Liver (tissue), 8 donors: ENCODE measurements at regions not wholly inside any gene's neighbourhood (a gene's known extent, or its start where the extent isn't known, plus 50 kb on each side); places are given as distances from the start of the nearest gene placed in this dataset.

Experiments used
- DNase-seq: peaks from one replicate; pipeline ENCODE4 v3.0.0-alpha.2; 2017; ENCODE audit warnings: low spot score
- H3K27ac ChIP-seq, 2 donors: one replicate each; pipeline ENCODE4 v1.7.0; 2013; ENCODE audit warnings: inconsistent platforms in 2 of 2, low read length in 2 of 2, control low read depth in 1 of 2, low read depth in 1 of 2, mild to moderate bottlenecking in 1 of 2
- H3K27me3 ChIP-seq, 4 donors: one replicate each; pipeline versions ENCODE4 v1.6.1 to v1.7.0; 2013; ENCODE audit warnings: low read length in 3 of 4, inconsistent platforms in 1 of 4, mild to moderate bottlenecking in 1 of 4, moderate library complexity in 1 of 4; ENCODE audit not compliant: control insufficient read depth in 4 of 4, insufficient read depth in 4 of 4
- H3K36me3 ChIP-seq, 4 donors: one replicate each; pipeline versions ENCODE4 v1.6.1 to v1.7.0; 2013; ENCODE audit warnings: low read length in 3 of 4, mild to moderate bottlenecking in 3 of 4, low read depth in 1 of 4, moderate library complexity in 1 of 4; ENCODE audit not compliant: control insufficient read depth in 4 of 4, insufficient read depth in 3 of 4
- H3K4me1 ChIP-seq, 4 donors: one replicate each; pipeline versions ENCODE4 v1.6.1 to v1.7.0; 2013; ENCODE audit warnings: low read length in 3 of 4, mild to moderate bottlenecking in 3 of 4, moderate library complexity in 1 of 4; ENCODE audit not compliant: control insufficient read depth in 4 of 4, insufficient read depth in 4 of 4
- H3K4me3 ChIP-seq, 3 donors: one replicate each; pipeline versions ENCODE4 v1.6.1 to v1.7.0; 2013; ENCODE audit warnings: low read length in 3 of 3, control low read depth in 1 of 3, low read depth in 1 of 3, mild to moderate bottlenecking in 1 of 3
- H3K9ac ChIP-seq, 2 donors: one replicate each; pipeline ENCODE4 v1.7.0; 2013; ENCODE audit warnings: low read length in 2 of 2, mild to moderate bottlenecking in 2 of 2, moderate library complexity in 2 of 2, control low read depth in 1 of 2, low read depth in 1 of 2
- H3K9me3 ChIP-seq, 4 donors: one replicate each; pipeline versions ENCODE4 v1.6.1 to v1.7.0; 2013; ENCODE audit warnings: low read length in 3 of 4; ENCODE audit not compliant: control insufficient read depth in 4 of 4
- ATF3 ChIP-seq: IDR thresholded peaks from 2 replicates; pipeline ENCODE4 v1.6.1; 2016; ENCODE audit warnings: antibody characterized with exemption
- EGR1 ChIP-seq, 2 donors: IDR thresholded peaks; 2 replicates each; pipeline ENCODE4 v1.6.1; 2016 to 2018; ENCODE audit warnings: antibody characterized with exemption in 2 of 2, low read depth in 2 of 2
- FOXA1 ChIP-seq: IDR thresholded peaks from 2 replicates; pipeline ENCODE4 v1.6.1; 2016; ENCODE audit warnings: antibody characterized with exemption
- FOXA2 ChIP-seq: IDR thresholded peaks from 2 replicates; pipeline ENCODE4 v1.6.1; 2016; ENCODE audit warnings: antibody characterized with exemption
- HNF4A ChIP-seq, 2 donors: conservative IDR thresholded peaks; 2 replicates each; pipeline ENCODE4 v1.6.1; 2016; ENCODE audit warnings: antibody characterized with exemption in 2 of 2, mild to moderate bottlenecking in 2 of 2
- HNF4G ChIP-seq: IDR thresholded peaks from 2 replicates; pipeline ENCODE4 v1.6.1; 2016; ENCODE audit warnings: antibody characterized with exemption
- JUND ChIP-seq, 2 donors: IDR thresholded peaks; 2 replicates each; pipeline ENCODE4 v1.6.1; 2016; ENCODE audit warnings: antibody characterized with exemption in 2 of 2
- NR2F2 ChIP-seq: IDR thresholded peaks from 2 replicates; pipeline ENCODE4 v1.6.1; 2016; ENCODE audit warnings: antibody characterized with exemption
- RAD21 ChIP-seq, 2 donors: IDR thresholded peaks; 2 replicates each; pipeline ENCODE4 v1.6.1; 2016; ENCODE audit warnings: antibody characterized with exemption in 2 of 2, mild to moderate bottlenecking in 2 of 2
- REST ChIP-seq: IDR thresholded peaks from 2 replicates; pipeline ENCODE4 v1.6.1; 2016; ENCODE audit warnings: antibody characterized with exemption, mild to moderate bottlenecking
- RXRA ChIP-seq, 2 donors: IDR thresholded peaks; 2 replicates each; pipeline ENCODE4 v1.6.1; 2017 to 2018; ENCODE audit warnings: antibody characterized with exemption in 2 of 2, mild to moderate bottlenecking in 1 of 2
- SP1 ChIP-seq: IDR thresholded peaks from 2 replicates; pipeline ENCODE4 v1.6.1; 2018; ENCODE audit warnings: antibody characterized with exemption, mild to moderate bottlenecking
- TAF1 ChIP-seq: conservative IDR thresholded peaks from 2 replicates; pipeline ENCODE4 v1.6.1; 2016; ENCODE audit warnings: antibody characterized with exemption, mild to moderate bottlenecking
- YY1 ChIP-seq: IDR thresholded peaks from 2 replicates; pipeline ENCODE4 v1.6.1; 2016; ENCODE audit warnings: antibody characterized with exemption, mild to moderate bottlenecking
- WGBS: extraction: QIAGEN DNeasy Blood & Tissue Kit; methylation state at CpG from one replicate; pipeline ENCODE4 v1.1.7; 2013; 5-methylcytosine and 5-hydroxymethylcytosine counted together
- TF ChIP-seq, protein P1 (sequence below): IDR thresholded peaks from 2 replicates; pipeline ENCODE4 v1.6.1; 2016; ENCODE audit warnings: antibody characterized with exemption
- TF ChIP-seq, protein P2 (sequence below): IDR thresholded peaks from 2 replicates; pipeline ENCODE4 v1.6.1; 2016; ENCODE audit warnings: antibody characterized with exemption
- TF ChIP-seq, protein P3 (sequence below): fragments of 150-350 bp; IDR thresholded peaks from 2 replicates; pipeline ENCODE4 v1.5.1; 2017; ENCODE audit warnings: improper control_type of control experiment, low read depth, low read length; ENCODE audit not compliant: missing input control
- donor health status: healthy.
- donor health status: healthy.
- donor health status: healthy.
- donor health status: healthy.
- donor health status: healthy.

DNA sequence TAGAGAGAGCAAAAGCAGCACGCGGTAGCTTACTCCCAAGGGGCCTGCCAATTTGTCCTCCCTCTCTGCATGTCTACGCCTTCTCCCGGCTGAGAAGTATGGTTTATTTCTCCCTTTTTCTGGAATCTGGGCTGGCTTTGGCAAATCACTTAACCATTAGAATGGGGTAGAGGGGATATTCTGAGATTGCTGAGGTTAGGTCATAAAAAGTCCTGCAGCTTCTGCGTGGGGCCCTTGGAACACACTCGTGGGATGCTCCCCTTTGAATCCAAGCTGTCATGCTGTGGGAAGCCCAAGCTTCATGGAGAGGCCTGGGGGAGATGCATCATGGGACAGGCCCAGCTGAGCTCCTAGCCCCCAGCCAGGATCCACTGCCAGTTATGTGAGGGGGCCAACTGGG lies 403.6 kb upstream of the MAF start:
- H3K9ac ChIP-seq, result no peak overlapping the region
- H3K27me3 ChIP-seq, result no peaks in the 10 kb centered on the region
- no peak for DNase-seq
- no peaks in the 10 kb centered on the region for H3K36me3 ChIP-seq
- no peak overlapping the region for H3K4me3 ChIP-seq
- 96% methylated on average over 6 of the region's 6 CpGs for WGBS
- no peaks in the 10 kb centered on the region for H3K4me1 ChIP-seq
- TF ChIP-seq, protein P1, sequence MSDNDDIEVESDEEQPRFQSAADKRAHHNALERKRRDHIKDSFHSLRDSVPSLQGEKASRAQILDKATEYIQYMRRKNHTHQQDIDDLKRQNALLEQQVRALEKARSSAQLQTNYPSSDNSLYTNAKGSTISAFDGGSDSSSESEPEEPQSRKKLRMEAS, result no peak
- no peak for TF ChIP-seq TAF1
- no peak for TF ChIP-seq FOXA1
- no peak for TF ChIP-seq NR2F2
- TF ChIP-seq SP1, result no peak
- TF ChIP-seq REST, result no peak
- TF ChIP-seq RXRA (IDR thresholded peaks at IDR 0.05), result no peak
- TF ChIP-seq, protein P2, sequence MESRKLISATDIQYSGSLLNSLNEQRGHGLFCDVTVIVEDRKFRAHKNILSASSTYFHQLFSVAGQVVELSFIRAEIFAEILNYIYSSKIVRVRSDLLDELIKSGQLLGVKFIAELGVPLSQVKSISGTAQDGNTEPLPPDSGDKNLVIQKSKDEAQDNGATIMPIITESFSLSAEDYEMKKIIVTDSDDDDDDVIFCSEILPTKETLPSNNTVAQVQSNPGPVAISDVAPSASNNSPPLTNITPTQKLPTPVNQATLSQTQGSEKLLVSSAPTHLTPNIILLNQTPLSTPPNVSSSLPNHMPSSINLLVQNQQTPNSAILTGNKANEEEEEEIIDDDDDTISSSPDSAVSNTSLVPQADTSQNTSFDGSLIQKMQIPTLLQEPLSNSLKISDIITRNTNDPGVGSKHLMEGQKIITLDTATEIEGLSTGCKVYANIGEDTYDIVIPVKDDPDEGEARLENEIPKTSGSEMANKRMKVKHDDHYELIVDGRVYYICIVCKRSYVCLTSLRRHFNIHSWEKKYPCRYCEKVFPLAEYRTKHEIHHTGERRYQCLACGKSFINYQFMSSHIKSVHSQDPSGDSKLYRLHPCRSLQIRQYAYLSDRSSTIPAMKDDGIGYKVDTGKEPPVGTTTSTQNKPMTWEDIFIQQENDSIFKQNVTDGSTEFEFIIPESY, result no peak
- TF ChIP-seq ATF3, result no peak
- no peak for TF ChIP-seq JUND (IDR thresholded peaks at IDR 0.05)
- no peak for TF ChIP-seq EGR1 (IDR thresholded peaks at IDR 0.05; ENCODE audit: low read depth in 2 of 2)
- TF ChIP-seq, protein P3, sequence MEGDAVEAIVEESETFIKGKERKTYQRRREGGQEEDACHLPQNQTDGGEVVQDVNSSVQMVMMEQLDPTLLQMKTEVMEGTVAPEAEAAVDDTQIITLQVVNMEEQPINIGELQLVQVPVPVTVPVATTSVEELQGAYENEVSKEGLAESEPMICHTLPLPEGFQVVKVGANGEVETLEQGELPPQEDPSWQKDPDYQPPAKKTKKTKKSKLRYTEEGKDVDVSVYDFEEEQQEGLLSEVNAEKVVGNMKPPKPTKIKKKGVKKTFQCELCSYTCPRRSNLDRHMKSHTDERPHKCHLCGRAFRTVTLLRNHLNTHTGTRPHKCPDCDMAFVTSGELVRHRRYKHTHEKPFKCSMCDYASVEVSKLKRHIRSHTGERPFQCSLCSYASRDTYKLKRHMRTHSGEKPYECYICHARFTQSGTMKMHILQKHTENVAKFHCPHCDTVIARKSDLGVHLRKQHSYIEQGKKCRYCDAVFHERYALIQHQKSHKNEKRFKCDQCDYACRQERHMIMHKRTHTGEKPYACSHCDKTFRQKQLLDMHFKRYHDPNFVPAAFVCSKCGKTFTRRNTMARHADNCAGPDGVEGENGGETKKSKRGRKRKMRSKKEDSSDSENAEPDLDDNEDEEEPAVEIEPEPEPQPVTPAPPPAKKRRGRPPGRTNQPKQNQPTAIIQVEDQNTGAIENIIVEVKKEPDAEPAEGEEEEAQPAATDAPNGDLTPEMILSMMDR, result no peak
- no peak for TF ChIP-seq HNF4A (conservative IDR thresholded peaks at IDR 0.05)
- TF ChIP-seq RAD21 (IDR thresholded peaks at IDR 0.05), result no peak
- TF ChIP-seq FOXA2, result no peak
- H3K27ac ChIP-seq, result no peak overlapping the region
- peaks cover 0 to 2% (median 0%) of the 10 kb centered on the region in 4 donors for H3K9me3 ChIP-seq

DNA sequence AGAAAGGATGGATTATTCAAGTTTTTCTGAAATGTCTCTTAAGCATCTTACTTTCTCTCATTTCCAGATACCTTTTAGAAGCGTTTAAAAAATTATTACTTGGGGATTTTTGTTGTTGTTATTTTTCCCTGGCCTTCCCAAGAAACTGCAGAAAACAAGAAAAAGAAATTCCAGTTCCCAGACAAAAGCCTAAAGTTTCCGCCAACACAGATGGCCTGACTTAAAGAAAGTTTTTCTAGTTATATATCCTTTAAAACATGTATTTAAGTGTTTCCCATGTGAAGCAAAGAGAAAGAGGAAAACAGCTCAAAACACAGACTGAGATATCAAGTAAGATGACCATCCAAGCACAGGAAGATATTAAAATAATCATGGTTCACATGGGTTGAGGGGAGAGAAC lies 401.7 kb upstream of the MAF start:
- H3K36me3 ChIP-seq, result no peaks in the 10 kb centered on the region
- WGBS, result 99% methylated on average over 2 of the region's 2 CpGs

More for the DNA sequence above, 401.7 kb upstream of the MAF start:
- Histone ChIP-seq H3K9me3 (peaks cover 0 to 2% (median 0%) of the 10 kb centered on the region in 4 donors), H3K9ac (no peak overlapping the region), H3K4me3 (no peak overlapping the region), H3K27ac (no peak overlapping the region), H3K27me3 (no peaks in the 10 kb centered on the region), H3K4me1 (no peaks in the 10 kb centered on the region)
- DNase-seq, result no peak
- TF ChIP-seq, protein P1, result no peak
- TF ChIP-seq RXRA (IDR thresholded peaks at IDR 0.05) (no peak), ATF3 (no peak), HNF4A (conservative IDR thresholded peaks at IDR 0.05) (no peak), HNF4G (no peak), JUND (IDR thresholded peaks at IDR 0.05) (no peak), EGR1 (IDR thresholded peaks at IDR 0.05; ENCODE audit: low read depth in 2 of 2) (no peak), RAD21 (IDR thresholded peaks at IDR 0.05) (no peak), SP1 (no peak), YY1 (no peak), REST (no peak)
